HG03432 (cell line): ENCODE measurements at regions not wholly inside any gene's neighbourhood (a gene's known extent, or its start where the extent isn't known, plus 50 kb on each side); places are given as distances from the start of the nearest gene placed in this dataset.

Source experiments
- ATAC-seq: cut with Tn5 transposase; IDR thresholded peaks from one replicate; pipeline ENCODE4 v1.9.1; 2021; ENCODE audit warnings: mild to moderate bottlenecking, moderate library complexity; ENCODE audit not compliant: unreplicated experiment

DNA sequence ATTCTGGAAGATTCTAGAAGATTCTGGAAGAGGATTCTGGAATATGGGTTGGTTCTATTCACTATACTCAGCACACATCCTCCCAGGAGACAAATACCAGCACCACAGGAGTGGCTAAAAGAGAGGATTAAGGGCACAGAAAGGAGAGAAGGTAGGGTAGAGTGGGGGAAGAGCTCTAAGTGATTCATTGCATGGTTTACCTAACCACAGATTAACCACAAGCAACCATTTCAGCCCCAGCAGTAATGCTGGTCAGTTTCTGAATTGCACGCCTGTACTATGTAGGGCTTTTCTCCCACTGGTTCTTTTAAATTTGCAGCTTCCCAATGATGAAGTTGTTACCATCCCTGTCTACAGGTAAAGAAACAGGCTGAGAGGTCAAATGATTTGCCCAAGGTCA, 192.7 kb upstream of the PMEPA1 start:
- peak; percentile 85 for ATAC-seq

- no peak for ATAC-seq
Observed at GRCh38 chr20:57901526-57901925, 191.7 kb upstream of the PMEPA1 start.

GRCh38 chr20:57900226-57900905, 190.6 kb upstream of the PMEPA1 start:
- ATAC-seq, result no peak

DNA sequence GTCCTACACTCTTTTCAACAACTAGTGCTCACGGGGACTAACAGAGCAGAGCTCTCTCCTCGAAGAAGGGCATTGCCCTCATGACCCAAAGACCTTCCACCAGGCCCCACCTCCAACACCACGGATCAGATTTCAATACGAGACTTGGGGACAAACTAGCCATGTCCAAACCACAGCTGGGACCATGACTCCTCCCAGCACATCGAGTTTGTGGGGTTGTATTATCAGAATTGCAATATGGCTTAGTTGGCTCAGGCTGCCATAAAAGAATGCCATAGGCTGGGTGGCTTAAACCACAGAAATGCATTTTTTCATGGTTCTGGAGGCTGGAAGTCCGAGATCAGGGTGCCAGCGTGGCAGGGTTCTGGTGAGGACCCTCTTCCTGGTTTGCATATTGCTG, 189.7 kb upstream of the PMEPA1 start:
- ATAC-seq, result no peak

- no peak for ATAC-seq
Observed at GRCh38 chr20:57898332-57898731, 188.5 kb upstream of the PMEPA1 start.

GRCh38 chr20:57897891-57898290, 188.1 kb upstream of the PMEPA1 start:
- ATAC-seq, result no peak

DNA sequence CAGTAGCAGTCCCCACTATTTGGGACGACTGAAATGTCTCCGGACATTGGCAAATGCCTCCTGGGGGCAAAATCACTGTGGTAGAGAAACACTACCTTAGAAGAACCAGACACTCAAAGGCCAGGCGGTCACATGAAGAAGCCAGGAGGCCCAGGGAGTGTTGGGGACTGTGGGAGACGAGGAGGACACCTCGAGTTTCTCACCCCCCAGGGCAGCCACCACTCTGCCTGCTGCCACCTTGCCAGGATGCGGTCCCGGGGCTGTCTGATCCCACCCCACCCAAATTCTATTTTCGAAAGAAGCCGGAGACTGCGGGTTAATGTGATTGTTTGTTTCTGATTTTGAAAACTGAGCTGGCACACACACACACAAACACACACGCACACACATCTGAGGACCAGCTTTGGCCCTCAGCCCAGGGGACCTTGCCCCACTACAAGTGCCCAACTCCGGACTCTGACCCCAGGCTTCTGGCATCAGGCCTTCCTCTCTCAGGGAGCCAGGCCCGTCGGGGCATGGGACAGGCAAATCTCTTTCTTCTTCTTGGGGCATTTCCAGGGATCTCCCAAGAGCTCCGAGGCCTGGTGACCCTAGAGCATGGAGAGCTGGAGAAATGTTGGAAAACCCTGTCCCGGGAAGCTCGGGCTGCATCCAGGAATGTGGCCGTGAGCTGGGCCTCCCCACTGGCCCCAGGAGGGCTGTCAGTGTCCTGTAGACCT, 187.5 kb upstream of the PMEPA1 start:
- no peak for ATAC-seq

GRCh38 chr20:57896563-57896962, 186.7 kb upstream of the PMEPA1 start:
- no peak for ATAC-seq

DNA sequence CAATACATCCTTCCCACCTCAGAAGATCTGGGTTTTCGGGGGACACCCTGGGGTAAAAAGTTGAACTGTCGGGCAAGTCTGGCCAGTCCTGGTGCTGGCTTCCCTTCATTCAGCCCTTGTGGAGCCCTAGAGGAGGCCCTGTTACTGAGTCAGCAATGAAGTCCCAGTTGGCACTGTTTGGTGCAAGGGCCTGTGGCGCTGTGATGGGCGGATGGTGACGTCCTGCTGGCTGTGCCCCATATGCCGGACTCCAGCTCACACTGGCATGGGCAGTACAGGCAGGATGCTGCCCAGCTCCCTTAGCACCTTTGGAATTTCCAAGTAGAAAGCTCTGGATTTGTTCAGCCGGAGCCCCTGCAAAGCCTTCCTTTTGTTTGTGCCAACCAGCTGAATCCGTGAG, 186.2 kb upstream of the PMEPA1 start:
- ATAC-seq, result no peak

GRCh38 chr20:57895161-57895855, 185.5 kb upstream of the PMEPA1 start:
- ATAC-seq, result no peak

- no peak for ATAC-seq
Observed at GRCh38 chr20:57894522-57894921, 184.7 kb upstream of the PMEPA1 start.

GRCh38 chr20:57894096-57894495, 184.3 kb upstream of the PMEPA1 start:
- ATAC-seq, result no peak

DNA sequence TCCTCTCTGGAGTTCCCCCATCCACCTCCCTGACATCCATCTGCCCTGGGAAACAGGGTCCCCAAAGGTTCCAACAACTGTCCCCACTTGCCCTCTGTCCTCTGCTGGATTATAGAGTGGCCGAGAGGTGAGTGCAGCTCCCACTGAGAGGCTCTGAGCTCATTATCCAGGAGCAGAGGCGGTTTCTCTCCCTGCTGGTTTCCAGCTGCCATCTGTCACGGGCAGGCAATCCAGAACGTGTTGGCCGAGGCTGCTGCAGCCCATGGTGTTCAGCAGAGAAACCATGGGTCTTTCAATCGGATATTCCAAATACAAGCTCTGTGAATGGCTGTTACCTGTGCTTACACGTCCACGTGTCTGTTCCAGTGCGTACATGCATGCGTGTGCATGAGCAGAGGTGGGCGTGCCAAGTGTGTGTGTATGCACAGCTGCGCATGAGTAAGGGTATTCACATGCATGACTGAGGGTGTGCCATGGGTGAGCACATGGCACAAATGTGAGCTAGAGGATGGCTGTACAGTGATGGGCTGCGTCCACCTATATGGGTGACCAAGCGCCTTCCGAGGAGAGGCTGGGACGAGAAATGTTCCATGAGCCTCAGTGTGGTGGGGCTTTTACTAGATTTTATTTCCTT, 183.7 kb upstream of the PMEPA1 start:
- no peak for ATAC-seq

DNA sequence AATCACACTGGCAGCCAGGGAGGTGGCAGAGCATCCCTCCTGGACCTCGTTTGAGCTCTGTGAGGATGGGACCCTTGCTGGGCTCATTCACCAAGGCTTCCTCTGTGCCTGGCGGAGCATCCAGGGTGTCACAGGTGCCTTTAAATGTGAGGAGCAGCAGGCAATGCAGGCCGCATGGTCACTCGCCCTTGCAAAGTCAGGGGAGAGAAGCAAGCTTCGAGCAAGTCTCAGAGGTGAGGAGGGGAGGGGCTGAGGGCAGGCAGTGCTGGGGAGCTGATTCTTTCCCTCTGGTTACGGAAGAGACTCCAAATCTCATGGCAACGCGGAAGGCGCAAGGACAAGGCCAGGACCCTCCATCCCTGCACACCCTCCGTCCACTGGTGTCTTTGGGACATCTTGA, 182.7 kb upstream of the PMEPA1 start:
- ATAC-seq, result no peak

DNA sequence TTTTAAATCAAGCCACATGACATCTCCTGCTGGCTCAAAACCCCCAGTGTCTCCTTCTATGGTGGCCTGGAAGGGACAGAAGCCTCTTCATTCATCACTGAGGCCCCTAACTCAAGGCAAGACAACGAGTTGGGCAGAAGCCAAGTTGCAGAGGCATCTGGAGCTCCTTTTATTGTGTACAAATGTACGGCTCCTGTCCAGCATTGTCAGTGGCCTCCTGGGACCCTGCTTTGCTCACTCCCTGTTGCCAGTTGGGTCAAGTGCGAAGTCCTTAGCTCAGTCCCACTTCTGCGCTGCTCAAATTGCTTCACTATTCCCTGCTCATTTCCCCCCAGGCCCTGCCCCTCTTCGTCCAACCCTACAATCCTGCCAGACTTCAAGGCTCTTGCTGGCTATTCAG, 181.2 kb upstream of the PMEPA1 start:
- ATAC-seq, result no peak

- ATAC-seq, result no peak
Observed at GRCh38 chr20:57890202-57890800, 180.5 kb upstream of the PMEPA1 start.

DNA sequence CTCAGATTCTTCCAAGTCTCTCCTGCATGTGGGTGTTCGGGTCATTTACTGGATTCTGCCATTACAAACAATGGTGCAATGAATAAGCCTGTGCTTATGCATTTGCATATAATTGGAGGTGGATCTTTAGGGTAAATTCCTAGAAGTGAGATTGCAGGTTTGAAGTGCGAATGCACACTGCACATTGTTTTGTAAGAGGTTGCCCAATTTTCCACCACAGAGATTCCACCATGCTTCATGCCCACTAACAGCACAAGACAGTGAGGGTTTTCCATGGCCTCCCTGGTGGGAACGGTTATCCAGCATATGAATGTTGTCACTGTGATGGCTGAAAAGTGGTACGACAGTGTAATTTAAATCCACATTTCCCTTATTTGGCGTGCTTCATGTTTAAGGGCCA, 178.8 kb upstream of the PMEPA1 start:
- ATAC-seq, result no peak

DNA sequence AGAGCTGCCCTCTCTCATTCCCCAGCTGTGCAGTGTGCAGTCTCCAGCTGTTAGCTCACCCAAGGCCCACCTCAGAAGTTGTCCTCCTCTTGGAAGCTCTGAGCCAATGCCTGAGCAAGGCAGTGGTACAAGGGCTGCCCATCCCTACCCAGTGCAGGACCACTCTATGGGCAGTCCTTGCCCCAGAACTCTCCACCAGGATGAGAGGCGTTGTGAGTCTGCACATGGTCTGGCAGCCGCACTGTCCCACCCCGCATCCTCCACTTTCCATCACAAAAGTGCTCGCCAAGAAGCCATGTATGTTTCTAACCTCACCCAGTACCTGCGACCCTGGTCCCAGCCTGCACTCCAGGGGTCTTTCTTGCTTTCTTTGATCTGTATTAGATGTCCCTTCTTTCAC, 175.1 kb upstream of the PMEPA1 start:
- ATAC-seq, result no peak

DNA sequence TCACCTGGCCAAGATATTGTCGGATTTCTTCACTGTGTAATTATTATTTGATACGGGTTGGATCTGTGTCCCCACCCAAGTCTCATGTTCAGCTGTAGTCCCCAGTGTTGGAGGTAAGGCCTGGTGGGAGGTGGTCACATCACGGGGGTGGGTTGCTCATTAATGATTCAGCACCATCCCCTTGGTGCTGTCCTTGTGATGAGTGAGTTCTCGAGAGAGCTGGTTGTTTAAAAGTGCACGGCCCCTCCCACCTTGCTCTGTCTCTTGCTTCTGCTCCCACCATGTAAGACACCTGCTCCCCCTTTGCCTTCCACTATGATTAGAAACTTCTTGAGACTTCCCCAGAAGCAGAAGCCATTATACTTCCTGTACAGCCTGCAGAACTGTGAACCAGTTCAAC, 173.9 kb upstream of the PMEPA1 start:
- no peak for ATAC-seq

GRCh38 chr20:57883224-57883623, 173.4 kb upstream of the PMEPA1 start:
- no peak for ATAC-seq

- no peak for ATAC-seq
Observed at GRCh38 chr20:57882451-57883161, 172.8 kb upstream of the PMEPA1 start.
